D721Med (cell line): ENCODE measurements at regions not wholly inside any gene's neighbourhood (a gene's known extent, or its start where the extent isn't known, plus 50 kb on each side); places are given as distances from the start of the nearest gene placed in this dataset.

Source experiments
- DNase-seq: peaks from one replicate; pipeline ENCODE4 v3.0.0; 2011; ENCODE audit warnings: low spot score; ENCODE audit not compliant: insufficient read length
- FAIRE-seq: peaks from 2 replicates; lab custom pipeline; 2011; peaks lifted over from hg19 to GRCh38; lab: Jason Lieb, UNC
- CTCF ChIP-seq: IDR thresholded peaks from 2 replicates; pipeline ENCODE4 v1.5.1; 2012; ENCODE audit warnings: mild to moderate bottlenecking, control low read depth; ENCODE audit not compliant: insufficient read depth; ENCODE audit errors: missing control alignments

- FAIRE-seq = no peak
- no peak for DNase-seq
- no peak for TF ChIP-seq CTCF
Observed at GRCh38 chr2:83573060-83573459, 886.0 kb downstream of the SUCLG1 start.

GRCh38 chr2:83572400-83572799 lies 886.7 kb downstream of the SUCLG1 start:
- no peak for FAIRE-seq
- no peak for TF ChIP-seq CTCF
- DNase-seq = no peak

GRCh38 chr2:83567551-83567950 lies 891.5 kb downstream of the SUCLG1 start:
- TF ChIP-seq CTCF = no peak
- DNase-seq (no peak), FAIRE-seq (no peak)

- FAIRE-seq (no peak), DNase-seq (no peak)
- no peak for TF ChIP-seq CTCF
Observed at GRCh38 chr2:83565626-83566025, 893.5 kb downstream of the SUCLG1 start.

GRCh38 chr2:83565181-83565580 lies 893.9 kb downstream of the SUCLG1 start:
- no peak for TF ChIP-seq CTCF
- no peak for DNase-seq
- no peak for FAIRE-seq

GRCh38 chr2:83561592-83561991 lies 897.5 kb downstream of the SUCLG1 start:
- DNase-seq = no peak
- no peak for FAIRE-seq
- TF ChIP-seq CTCF = no peak

GRCh38 chr2:83536556-83536955 lies 922.5 kb downstream of the SUCLG1 start:
- FAIRE-seq (no peak), DNase-seq (no peak)
- no peak for TF ChIP-seq CTCF
